ENCODE measurements at regions not wholly inside any gene's neighbourhood (a gene's known extent, or its start where the extent isn't known, plus 50 kb on each side); places are given as distances from the start of the nearest gene placed in this dataset.

DNA sequence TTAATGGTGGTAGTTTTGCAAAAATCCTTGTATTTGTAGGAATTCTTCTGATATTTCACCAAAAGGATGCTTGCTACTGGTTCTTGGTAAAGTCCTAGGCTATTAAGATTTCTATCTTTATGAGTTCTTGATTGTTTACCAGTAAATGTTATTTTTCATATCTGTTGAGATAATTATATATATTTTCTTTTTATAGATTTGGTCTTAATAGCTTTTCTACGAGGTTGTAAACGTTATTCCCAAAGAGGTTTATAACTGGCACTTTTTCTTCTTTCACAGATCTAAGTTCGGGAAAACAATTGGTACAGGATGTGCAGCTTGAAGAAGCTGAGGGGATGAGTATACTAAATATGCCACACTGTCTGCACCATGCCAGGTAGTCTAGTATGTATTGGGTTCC, 55.1 kb upstream of the HBS1L start:
- no peak overlapping the region for H3K4me3 ChIP-seq (ENCODE audit: low read depth in 1 of 2, low read length in 2 of 2)
- DNase-seq: no peak
- no peak for ATAC-seq (ENCODE audit: insufficient read depth, low read depth)
- H2AFZ ChIP-seq (ENCODE audit: low read depth, low read length): no peak overlapping the region
- H3K79me2 ChIP-seq (ENCODE audit: insufficient read depth, low read length): no peaks in the 10 kb centered on the region
- peaks cover 10% of the 10 kb centered on the region for H3K4me1 ChIP-seq (ENCODE audit: insufficient read depth, low read length)
- no peak overlapping the region for H3K4me2 ChIP-seq (ENCODE audit: insufficient read depth, low read length)
- H3K27ac ChIP-seq (ENCODE audit: low read length): no peak overlapping the region
- no peaks in the 10 kb centered on the region for H4K20me1 ChIP-seq (ENCODE audit: insufficient read depth, low read length)
- TF ChIP-seq, protein P1, sequence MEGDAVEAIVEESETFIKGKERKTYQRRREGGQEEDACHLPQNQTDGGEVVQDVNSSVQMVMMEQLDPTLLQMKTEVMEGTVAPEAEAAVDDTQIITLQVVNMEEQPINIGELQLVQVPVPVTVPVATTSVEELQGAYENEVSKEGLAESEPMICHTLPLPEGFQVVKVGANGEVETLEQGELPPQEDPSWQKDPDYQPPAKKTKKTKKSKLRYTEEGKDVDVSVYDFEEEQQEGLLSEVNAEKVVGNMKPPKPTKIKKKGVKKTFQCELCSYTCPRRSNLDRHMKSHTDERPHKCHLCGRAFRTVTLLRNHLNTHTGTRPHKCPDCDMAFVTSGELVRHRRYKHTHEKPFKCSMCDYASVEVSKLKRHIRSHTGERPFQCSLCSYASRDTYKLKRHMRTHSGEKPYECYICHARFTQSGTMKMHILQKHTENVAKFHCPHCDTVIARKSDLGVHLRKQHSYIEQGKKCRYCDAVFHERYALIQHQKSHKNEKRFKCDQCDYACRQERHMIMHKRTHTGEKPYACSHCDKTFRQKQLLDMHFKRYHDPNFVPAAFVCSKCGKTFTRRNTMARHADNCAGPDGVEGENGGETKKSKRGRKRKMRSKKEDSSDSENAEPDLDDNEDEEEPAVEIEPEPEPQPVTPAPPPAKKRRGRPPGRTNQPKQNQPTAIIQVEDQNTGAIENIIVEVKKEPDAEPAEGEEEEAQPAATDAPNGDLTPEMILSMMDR (IDR thresholded peaks at IDR 0.05; ENCODE audit: borderline replicate concordance, extremely low read depth, low read length, poor library complexity, severe bottlenecking): no peak
- TF ChIP-seq EZH2 (IDR thresholded peaks at IDR 0.05; ENCODE audit: borderline replicate concordance, low read depth, low read length, severe bottlenecking): no peak
- no peaks in the 10 kb centered on the region for H3K27me3 ChIP-seq (ENCODE audit: insufficient read depth, low read length, poor library complexity)
- no peaks in the 10 kb centered on the region for H3K36me3 ChIP-seq (ENCODE audit: insufficient read depth, low read length)
- no peak overlapping the region for H3K9ac ChIP-seq (ENCODE audit: low read depth, low read length)
- no peaks in the 10 kb centered on the region for H3K9me3 ChIP-seq (ENCODE audit: insufficient read depth, low read length, severe bottlenecking)

DNA sequence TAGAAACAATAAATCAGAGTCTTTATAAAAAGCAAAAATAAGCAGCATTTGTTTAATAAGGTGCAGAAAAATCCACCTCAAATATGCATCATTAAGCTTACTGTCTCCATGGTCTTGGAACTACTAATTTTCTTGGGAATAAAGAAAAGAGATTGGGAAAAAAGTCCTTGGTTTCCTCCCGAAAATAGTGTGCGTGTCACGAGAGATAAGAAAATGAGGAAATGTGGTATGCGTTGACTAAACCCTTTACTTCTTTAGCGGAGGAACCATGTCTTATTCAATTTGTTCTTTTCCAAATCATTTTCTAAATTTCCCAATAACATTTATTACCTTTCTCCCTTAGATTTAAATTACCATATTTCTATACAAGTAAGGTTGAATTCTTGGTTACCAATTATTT, 54.1 kb upstream of the HBS1L start:
- no peak overlapping the region for H3K9ac ChIP-seq (ENCODE audit: low read depth, low read length)
- H3K27me3 ChIP-seq (ENCODE audit: insufficient read depth, low read length, poor library complexity): no peaks in the 10 kb centered on the region
- H3K27ac ChIP-seq (ENCODE audit: low read length): no peak overlapping the region
- no peak for DNase-seq
- no peaks in the 10 kb centered on the region for H4K20me1 ChIP-seq (ENCODE audit: insufficient read depth, low read length)
- H3K79me2 ChIP-seq (ENCODE audit: insufficient read depth, low read length): no peaks in the 10 kb centered on the region
- no peak overlapping the region for H2AFZ ChIP-seq (ENCODE audit: low read depth, low read length)
- no peaks in the 10 kb centered on the region for H3K9me3 ChIP-seq (ENCODE audit: insufficient read depth, low read length, severe bottlenecking)
- no peak overlapping the region for H3K4me3 ChIP-seq (ENCODE audit: low read depth in 1 of 2, low read length in 2 of 2)
- H3K36me3 ChIP-seq (ENCODE audit: insufficient read depth, low read length): no peaks in the 10 kb centered on the region
- no peak overlapping the region for H3K4me2 ChIP-seq (ENCODE audit: insufficient read depth, low read length)
- H3K4me1 ChIP-seq (ENCODE audit: insufficient read depth, low read length): peaks cover 21% of the 10 kb centered on the region
- no peak for TF ChIP-seq EZH2 (IDR thresholded peaks at IDR 0.05; ENCODE audit: borderline replicate concordance, low read depth, low read length, severe bottlenecking)
- TF ChIP-seq, protein P1 (IDR thresholded peaks at IDR 0.05; ENCODE audit: borderline replicate concordance, extremely low read depth, low read length, poor library complexity, severe bottlenecking): no peak
- ATAC-seq (ENCODE audit: insufficient read depth, low read depth): no peak

DNA sequence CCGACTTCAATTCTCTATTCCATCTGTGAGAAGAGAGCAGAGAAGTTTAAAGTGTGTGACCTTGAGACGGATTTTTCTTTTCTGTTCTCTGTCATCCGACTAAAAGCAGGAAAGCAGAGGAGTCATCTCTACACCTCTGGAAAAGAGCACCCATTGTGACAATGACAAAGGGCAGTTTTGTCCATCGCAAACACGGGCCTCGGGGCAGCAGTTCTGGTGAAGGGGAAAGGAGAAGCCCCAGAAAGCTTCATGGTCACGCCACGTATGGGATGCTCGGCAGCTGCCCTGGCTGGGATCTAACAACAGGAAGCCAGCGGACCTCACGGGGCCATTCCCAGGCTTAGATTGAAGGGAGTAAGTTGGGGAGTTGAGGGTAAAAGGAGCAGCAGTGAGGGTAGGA, 52.0 kb upstream of the HBS1L start:
- Histone ChIP-seq H3K36me3 (ENCODE audit: insufficient read depth, low read length) (no peaks in the 10 kb centered on the region), H3K4me3 (ENCODE audit: low read depth in 1 of 2, low read length in 2 of 2) (no peak overlapping the region), H3K9me3 (ENCODE audit: insufficient read depth, low read length, severe bottlenecking) (no peaks in the 10 kb centered on the region), H3K79me2 (ENCODE audit: insufficient read depth, low read length) (no peaks in the 10 kb centered on the region), H4K20me1 (ENCODE audit: insufficient read depth, low read length) (no peaks in the 10 kb centered on the region), H3K4me1 (ENCODE audit: insufficient read depth, low read length) (peaks cover 42% of the 10 kb centered on the region), H3K4me2 (ENCODE audit: insufficient read depth, low read length) (no peak overlapping the region), H3K9ac (ENCODE audit: low read depth, low read length) (no peak overlapping the region), H3K27me3 (ENCODE audit: insufficient read depth, low read length, poor library complexity) (no peaks in the 10 kb centered on the region), H3K27ac (ENCODE audit: low read length) (0 out of 2 replicates have a peak overlapping the region, but pooled peaks have one; percentile 14), H2AFZ (ENCODE audit: low read depth, low read length) (no peak overlapping the region)
- ATAC-seq (ENCODE audit: insufficient read depth, low read depth) (no peak), DNase-seq (no peak)
- TF ChIP-seq EZH2 (IDR thresholded peaks at IDR 0.05; ENCODE audit: borderline replicate concordance, low read depth, low read length, severe bottlenecking): no peak
- TF ChIP-seq, protein P1 (IDR thresholded peaks at IDR 0.05; ENCODE audit: borderline replicate concordance, extremely low read depth, low read length, poor library complexity, severe bottlenecking): no peak

DNA sequence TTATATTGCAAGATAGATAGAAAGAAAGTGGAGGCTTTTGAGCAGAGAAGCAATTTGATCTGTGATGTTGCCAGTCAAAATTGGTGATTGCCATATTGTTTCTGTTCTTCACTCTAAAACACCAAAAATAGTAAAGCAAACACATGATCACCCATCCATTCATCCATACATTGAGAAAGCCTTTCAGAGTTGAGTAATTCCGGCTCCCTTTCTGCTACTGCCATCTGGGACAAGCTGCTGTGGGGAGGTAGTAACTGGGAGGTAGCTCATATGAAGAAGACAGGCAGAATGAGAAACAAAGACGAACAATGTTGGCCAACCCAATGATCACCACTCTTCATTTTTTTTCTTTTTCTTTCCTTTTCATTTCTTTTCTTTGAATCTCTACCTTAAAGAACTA, 51.1 kb upstream of the HBS1L start:
- no peak overlapping the region for H3K9ac ChIP-seq (ENCODE audit: low read depth, low read length)
- no peak for TF ChIP-seq EZH2 (IDR thresholded peaks at IDR 0.05; ENCODE audit: borderline replicate concordance, low read depth, low read length, severe bottlenecking)
- TF ChIP-seq, protein P1 (IDR thresholded peaks at IDR 0.05; ENCODE audit: borderline replicate concordance, extremely low read depth, low read length, poor library complexity, severe bottlenecking): no peak

More for the DNA sequence above, 51.1 kb upstream of the HBS1L start:
- no peak for ATAC-seq (ENCODE audit: insufficient read depth, low read depth)
- no peak overlapping the region for H2AFZ ChIP-seq (ENCODE audit: low read depth, low read length)
- DNase-seq: no peak
- H3K9me3 ChIP-seq (ENCODE audit: insufficient read depth, low read length, severe bottlenecking): no peaks in the 10 kb centered on the region
- H3K4me2 ChIP-seq (ENCODE audit: insufficient read depth, low read length): no peak overlapping the region
- no peaks in the 10 kb centered on the region for H4K20me1 ChIP-seq (ENCODE audit: insufficient read depth, low read length)
- H3K4me3 ChIP-seq (ENCODE audit: low read depth in 1 of 2, low read length in 2 of 2): no peak overlapping the region
- H3K27ac ChIP-seq (ENCODE audit: low read length): no peak overlapping the region
- no peaks in the 10 kb centered on the region for H3K79me2 ChIP-seq (ENCODE audit: insufficient read depth, low read length)
- no peaks in the 10 kb centered on the region for H3K27me3 ChIP-seq (ENCODE audit: insufficient read depth, low read length, poor library complexity)
- H3K36me3 ChIP-seq (ENCODE audit: insufficient read depth, low read length): no peaks in the 10 kb centered on the region
- peaks cover 46% of the 10 kb centered on the region for H3K4me1 ChIP-seq (ENCODE audit: insufficient read depth, low read length)
